Endothelial cell of umbilical vein (primary cell): ENCODE measurements at regions not wholly inside any gene's neighbourhood (a gene's known extent, or its start where the extent isn't known, plus 50 kb on each side); places are given as distances from the start of the nearest gene placed in this dataset.
"Not testable (repeated sequence)": the region's sequence is repeated elsewhere in the genome, so short reads cannot be mapped to it uniquely, and the experiment has no call there.

Experiments
- BruUV-seq: library from RNA; stranded (reverse); fragments of 400-500 nt; replicated peaks from 2 replicates; lab custom pipeline; 2021; lab: Mats Ljungman, UMichigan
- CTCF ChIA-PET: fragments of 300-600, 350-600 bp; sonication (Branson Sonifier 250); formaldehyde crosslinking; loops from one replicate; lab custom pipeline; 2021; ENCODE audit warnings: antibody characterized with exemption, inconsistent platforms; lab: Charles Lee
- POLR2A ChIA-PET: fragments of 300-600, 350-600 bp; sonication (Branson Sonifier 250); formaldehyde crosslinking; loops from one replicate; lab custom pipeline; 2021; ENCODE audit warnings: antibody characterized with exemption, inconsistent platforms; lab: Charles Lee
- DNase-seq: peaks from one replicate; pipeline ENCODE4 v3.0.0-alpha.2; 2011; ENCODE audit warnings: low read depth, low spot score
- FAIRE-seq: peaks from 2 replicates; lab custom pipeline; 2011; peaks lifted over from hg19 to GRCh38; lab: Jason Lieb, UNC
- H2AFZ ChIP-seq: 2 replicates; pipeline ENCODE4 v1.6.0; 2012; ENCODE audit warnings: low read depth, low read length, control low read depth, inconsistent platforms
- H3K27ac ChIP-seq: 2 replicates; pipeline ENCODE4 v1.5.1; 2011; ENCODE audit warnings: low read depth, mild to moderate bottlenecking, control low read depth, low read length, moderate library complexity; ENCODE audit not compliant: insufficient read depth
- H3K27me3 ChIP-seq, 2 experiments: 2 replicates each; pipeline versions ENCODE4 v1.6.0 to v1.6.1; 2011; ENCODE audit warnings: low read length in 2 of 2, mixed read lengths in 1 of 2; ENCODE audit not compliant: control insufficient read depth in 2 of 2, insufficient read depth in 2 of 2
- H3K36me3 ChIP-seq, 2 experiments: 2 replicates in 1 of 2; 3 replicates in 1 of 2; pipeline ENCODE4 v1.5.1; 2011; ENCODE audit warnings: low read length in 2 of 2, mild to moderate bottlenecking in 1 of 2, moderate library complexity in 1 of 2; ENCODE audit not compliant: control insufficient read depth in 2 of 2, insufficient read depth in 2 of 2; ENCODE audit errors: extremely low read depth in 1 of 2
- H3K4me1 ChIP-seq: 3 replicates; pipeline ENCODE4 v1.5.1; 2011; ENCODE audit warnings: mild to moderate bottlenecking, low read length; ENCODE audit not compliant: control insufficient read depth, insufficient read depth; ENCODE audit errors: extremely low read depth
- H3K4me2 ChIP-seq: 2 replicates; pipeline ENCODE4 v1.6.1; 2011; ENCODE audit warnings: low read length, control low read depth, mixed read lengths; ENCODE audit not compliant: insufficient read depth
- H3K4me3 ChIP-seq, 3 experiments: fragments of 200-600 bp in 1 of 3; sonication (generic), shearing (Covaris generic) in 1 of 3; replicated peaks in 1 of 3; 2 replicates each; pipeline ENCODE4 v1.5.1; 2011 to 2016; ENCODE audit warnings: control low read depth in 3 of 3, low read length in 3 of 3, mild to moderate bottlenecking in 2 of 3, inconsistent platforms in 1 of 3, low read depth in 1 of 3, moderate library complexity in 1 of 3; ENCODE audit not compliant: insufficient read depth in 1 of 3
- H3K79me2 ChIP-seq: 2 replicates; pipeline ENCODE4 v1.6.0; 2012; ENCODE audit warnings: low read length, inconsistent platforms; ENCODE audit not compliant: control insufficient read depth, insufficient read depth
- H3K9ac ChIP-seq: replicated peaks from 2 replicates; pipeline ENCODE3; 2011; ENCODE audit warnings: low read length, control low read depth; ENCODE audit not compliant: insufficient read depth; ENCODE audit errors: extremely low read depth
- H3K9me1 ChIP-seq: replicated peaks from 3 replicates; pipeline ENCODE4 v1.6.0; 2011; ENCODE audit warnings: mild to moderate bottlenecking, low read length; ENCODE audit not compliant: control insufficient read depth, insufficient read depth; ENCODE audit errors: extremely low read depth
- H3K9me3 ChIP-seq: replicated peaks from 2 replicates; pipeline ENCODE4 v1.5.1; 2012; ENCODE audit warnings: low read length, inconsistent platforms; ENCODE audit not compliant: control insufficient read depth, insufficient read depth
- H4K20me1 ChIP-seq: replicated peaks from 2 replicates; pipeline ENCODE3; 2011; ENCODE audit warnings: mild to moderate bottlenecking, low read length; ENCODE audit not compliant: control insufficient read depth, insufficient read depth; ENCODE audit errors: extremely low read depth
- EZH2 ChIP-seq: IDR thresholded peaks from 2 replicates; pipeline ENCODE4 v1.6.1; 2012; ENCODE audit warnings: borderline replicate concordance, low read depth, mild to moderate bottlenecking, moderate library complexity, low read length, inconsistent platforms; ENCODE audit not compliant: severe bottlenecking
- FOS ChIP-seq: IDR thresholded peaks from 2 replicates; pipeline ENCODE4 v1.6.1; 2011; ENCODE audit warnings: mild to moderate bottlenecking, low read length, moderate library complexity, borderline replicate concordance; ENCODE audit not compliant: insufficient read depth
- GATA2 ChIP-seq: IDR thresholded peaks from 2 replicates; pipeline ENCODE4 v1.7.0; 2011; ENCODE audit warnings: low read depth, mild to moderate bottlenecking, moderate library complexity, mixed read lengths, low read length; ENCODE audit not compliant: insufficient read length, insufficient read depth
- JUN ChIP-seq: IDR thresholded peaks from 2 replicates; pipeline ENCODE4 v1.6.1; 2011; ENCODE audit warnings: borderline replicate concordance, low read depth; ENCODE audit not compliant: insufficient read length, insufficient read depth
- MYC ChIP-seq: IDR thresholded peaks from one replicate; pipeline ENCODE4 v1.6.1; 2011; ENCODE audit warnings: mild to moderate bottlenecking, low read depth, low read length
- POLR2A ChIP-seq: IDR thresholded peaks from 2 replicates; pipeline ENCODE4 v1.6.1; 2012; ENCODE audit warnings: low read depth, mild to moderate bottlenecking, control low read depth, low read length
- POLR2AphosphoS5 ChIP-seq: IDR thresholded peaks from 2 replicates; pipeline ENCODE4 v1.6.1; 2012; ENCODE audit warnings: low read depth, mild to moderate bottlenecking, control low read depth, low read length, moderate library complexity; ENCODE audit not compliant: insufficient read depth
- dilution Hi-C: fragments of 300-500 bp; cut with MboI; formaldehyde crosslinking; loops from one replicate; pipeline ENCODE4 v1.15.0; 2019; ENCODE audit warnings: low sequenced_read_pairs; ENCODE audit not compliant: extremely low pct_ligation_motif_present
- intact Hi-C: fragments of 100-400 bp; cut with micrococcal nuclease; formaldehyde crosslinking; loops from one replicate; pipeline ENCODE4 v1.10.0; 2022
- TF ChIP-seq, protein P1 (sequence below): IDR thresholded peaks from 2 replicates; pipeline ENCODE4 v1.6.1; 2011; ENCODE audit not compliant: insufficient read depth, insufficient read length
- TF ChIP-seq, protein P2 (sequence below), 2 donors: IDR thresholded peaks; 1 replicate in 1 of 2; 2 replicates in 1 of 2; pipeline ENCODE4 v1.5.1; 2011; ENCODE audit warnings: low read length in 2 of 2, mild to moderate bottlenecking in 2 of 2, moderate library complexity in 2 of 2, control low read depth in 1 of 2, inconsistent platforms in 1 of 2, low read depth in 1 of 2; ENCODE audit not compliant: insufficient read depth in 1 of 2; ENCODE audit errors: extremely low read depth in 1 of 2

DNA sequence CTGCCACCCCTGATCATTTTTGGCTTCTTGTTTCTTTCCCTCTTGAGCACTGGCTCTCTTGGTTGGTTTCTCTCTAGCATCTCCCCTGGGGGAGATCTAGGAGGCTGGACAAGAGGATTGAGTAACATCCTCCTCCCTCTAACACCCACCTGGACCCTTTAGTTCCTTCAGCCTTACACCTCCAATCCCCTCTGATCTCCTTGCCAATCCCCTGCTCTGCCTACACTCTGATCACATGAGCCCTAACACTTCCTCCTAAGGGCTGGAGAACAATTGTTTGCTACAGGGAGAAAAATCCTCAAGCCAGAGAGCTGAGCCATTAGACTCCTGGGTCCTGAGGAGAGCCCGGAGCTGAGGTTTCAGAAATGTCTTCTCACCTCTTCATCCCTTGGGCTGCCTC lies 65.9 kb upstream of the ADGRL1 start:
- Histone ChIP-seq H2AFZ (no peak overlapping the region), H3K4me3 (no peak overlapping the region), H4K20me1 (no peaks in the 10 kb centered on the region), H3K4me2 (no peak overlapping the region), H3K79me2 (no peaks in the 10 kb centered on the region), H3K9ac (no peak overlapping the region), H3K27ac (no peak overlapping the region), H3K27me3 (peaks cover under 1 to 4% of the 10 kb centered on the region in 2 experiments), H3K4me1 (no peaks in the 10 kb centered on the region), H3K9me1 (no peaks in the 10 kb centered on the region), H3K36me3 (no peaks in the 10 kb centered on the region), H3K9me3 (no peaks in the 10 kb centered on the region)
- POLR2A ChIA-PET: no interaction called here
- CTCF ChIA-PET: interaction anchor here (0.7 to 1.5 kb wide), 3 partner anchors 11 to 76 kb away, joined by 3 to 5 read pairs (median 4); no protein-coding TSS in a partner anchor
- no peak for FAIRE-seq
- intact Hi-C loops: no loop called here
- dilution Hi-C loops: no loop called here
- BruUV-seq: no TSS peak
- TF ChIP-seq JUN (no peak), POLR2AphosphoS5 (no peak), GATA2 (no peak), FOS (no peak), POLR2A (no peak), EZH2 (no peak), MYC (no peak)
- TF ChIP-seq, protein P1, sequence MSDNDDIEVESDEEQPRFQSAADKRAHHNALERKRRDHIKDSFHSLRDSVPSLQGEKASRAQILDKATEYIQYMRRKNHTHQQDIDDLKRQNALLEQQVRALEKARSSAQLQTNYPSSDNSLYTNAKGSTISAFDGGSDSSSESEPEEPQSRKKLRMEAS: no peak
- TF ChIP-seq, protein P2, sequence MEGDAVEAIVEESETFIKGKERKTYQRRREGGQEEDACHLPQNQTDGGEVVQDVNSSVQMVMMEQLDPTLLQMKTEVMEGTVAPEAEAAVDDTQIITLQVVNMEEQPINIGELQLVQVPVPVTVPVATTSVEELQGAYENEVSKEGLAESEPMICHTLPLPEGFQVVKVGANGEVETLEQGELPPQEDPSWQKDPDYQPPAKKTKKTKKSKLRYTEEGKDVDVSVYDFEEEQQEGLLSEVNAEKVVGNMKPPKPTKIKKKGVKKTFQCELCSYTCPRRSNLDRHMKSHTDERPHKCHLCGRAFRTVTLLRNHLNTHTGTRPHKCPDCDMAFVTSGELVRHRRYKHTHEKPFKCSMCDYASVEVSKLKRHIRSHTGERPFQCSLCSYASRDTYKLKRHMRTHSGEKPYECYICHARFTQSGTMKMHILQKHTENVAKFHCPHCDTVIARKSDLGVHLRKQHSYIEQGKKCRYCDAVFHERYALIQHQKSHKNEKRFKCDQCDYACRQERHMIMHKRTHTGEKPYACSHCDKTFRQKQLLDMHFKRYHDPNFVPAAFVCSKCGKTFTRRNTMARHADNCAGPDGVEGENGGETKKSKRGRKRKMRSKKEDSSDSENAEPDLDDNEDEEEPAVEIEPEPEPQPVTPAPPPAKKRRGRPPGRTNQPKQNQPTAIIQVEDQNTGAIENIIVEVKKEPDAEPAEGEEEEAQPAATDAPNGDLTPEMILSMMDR (IDR thresholded peaks at IDR 0.05; ENCODE audit: extremely low read depth in 1 of 2, insufficient read depth in 1 of 2, low read depth in 1 of 2, low read length in 2 of 2): no peak
- DNase-seq: no peak

DNA sequence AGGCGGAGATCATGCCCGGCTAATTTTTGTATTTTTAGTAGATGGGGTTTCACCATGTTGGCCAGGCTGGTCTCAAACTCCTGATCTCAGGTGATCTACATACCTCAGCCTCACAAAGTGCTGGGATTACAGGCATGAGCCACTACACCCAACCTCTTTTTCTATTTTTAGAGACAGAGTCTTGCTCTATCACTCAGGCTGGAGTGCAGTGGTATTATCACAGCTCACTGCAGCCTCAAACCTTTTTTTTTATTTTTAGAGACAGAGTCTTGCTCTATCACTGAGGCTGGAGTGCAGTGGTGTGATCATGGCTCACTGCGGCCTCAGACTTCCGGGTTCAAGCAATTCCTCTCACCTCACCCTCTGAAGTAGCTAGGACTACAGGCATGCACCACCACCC lies 64.6 kb upstream of the ADGRL1 start:
- DNase-seq, dilution Hi-C loops, H3K9me1 ChIP-seq, H3K4me3 ChIP-seq, BruUV-seq, H3K9ac ChIP-seq, FAIRE-seq, H3K4me2 ChIP-seq, H3K9me3 ChIP-seq, H3K27me3 ChIP-seq, H3K4me1 ChIP-seq, H2AFZ ChIP-seq, H3K79me2 ChIP-seq, H3K36me3 ChIP-seq, H3K27ac ChIP-seq, CTCF ChIA-PET, H4K20me1 ChIP-seq, intact Hi-C loops: not testable (repeated sequence)
- POLR2A ChIA-PET: interaction anchor here (0.6 kb wide), 1 partner anchor 47 kb away, joined by 5 read pairs; no protein-coding TSS in a partner anchor
